HUDEP-2 (cell line): ENCODE measurements at regions not wholly inside any gene's neighbourhood (a gene's known extent, or its start where the extent isn't known, plus 50 kb on each side); places are given as distances from the start of the nearest gene placed in this dataset.
"Not testable (repeated sequence)": the region's sequence is repeated elsewhere in the genome, so short reads cannot be mapped to it uniquely, and the experiment has no call there.

ENCODE experiments used
- DNase-seq, 76 experiments: peaks; one replicate each; lab custom pipeline; 2025; ENCODE audit not compliant: unreplicated experiment in 76 of 76; lab: John Stamatoyannopoulos, UW

DNA sequence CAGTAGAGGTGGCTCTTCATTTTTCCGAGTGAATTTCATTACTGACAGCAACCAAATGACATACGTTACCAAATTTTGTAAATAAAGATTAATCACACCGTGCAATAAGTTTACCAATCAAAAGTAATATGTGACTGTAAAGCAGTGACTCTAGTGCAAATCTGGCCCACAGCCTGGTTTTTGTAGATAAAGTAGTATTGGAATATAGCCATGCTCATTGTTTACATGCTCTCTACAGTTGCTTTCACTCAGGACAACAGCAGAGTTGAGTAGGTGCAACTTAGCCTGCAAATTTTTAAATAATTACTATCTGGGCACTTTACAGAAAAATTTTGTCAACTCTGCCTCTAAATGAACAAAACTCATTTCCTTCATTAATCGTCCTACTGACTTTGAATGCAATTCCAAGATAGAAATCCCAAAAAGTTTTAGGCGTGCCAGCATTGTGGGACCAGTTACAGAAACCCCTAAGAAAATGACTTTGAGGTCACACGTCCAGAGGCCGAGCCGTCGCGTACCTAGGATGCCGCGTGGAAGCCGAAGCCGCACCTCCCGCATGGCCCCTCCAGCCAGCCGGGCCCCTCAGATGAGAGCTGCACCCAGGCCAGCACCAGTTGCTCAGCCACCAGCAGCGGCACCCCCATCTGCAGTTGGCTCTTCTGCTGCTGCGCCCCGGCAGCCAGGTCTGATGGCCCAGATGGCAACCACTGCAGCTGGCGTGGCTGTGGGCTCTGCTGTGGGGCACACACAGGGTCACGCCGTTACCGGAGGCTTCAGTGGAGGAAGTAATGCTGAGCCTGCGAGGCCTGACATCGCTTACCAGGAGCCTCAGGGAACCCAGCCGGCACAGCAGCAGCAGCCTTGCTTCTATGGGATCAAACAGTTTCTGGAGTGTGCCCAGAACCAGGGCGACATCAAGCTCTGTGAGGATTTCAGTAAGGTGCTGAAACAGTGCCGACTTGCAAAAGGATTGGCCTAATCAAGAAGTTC lies 180.7 kb upstream of the TLE4 start:
- DNase-seq: no peak

DNA sequence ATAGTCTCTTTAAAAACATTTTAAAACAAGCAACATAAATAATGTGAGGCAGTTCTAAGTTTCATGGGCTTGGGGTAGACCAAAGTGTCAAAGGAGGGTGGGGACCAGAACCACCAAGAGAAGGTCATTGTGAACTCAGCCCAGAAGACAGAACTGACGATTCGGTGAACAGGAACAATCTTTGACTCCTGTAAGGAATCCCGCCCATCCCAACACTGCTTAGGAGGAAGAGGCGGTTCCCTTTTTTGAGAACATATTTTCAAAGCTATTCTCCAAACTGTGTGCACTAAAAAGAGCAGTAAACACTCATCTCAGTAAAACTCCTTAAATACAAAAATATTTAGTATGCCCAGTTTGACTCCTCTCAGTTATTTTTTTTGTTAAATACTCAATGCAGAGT lies 176.5 kb upstream of the TLE4 start:
- no peak for DNase-seq

DNA sequence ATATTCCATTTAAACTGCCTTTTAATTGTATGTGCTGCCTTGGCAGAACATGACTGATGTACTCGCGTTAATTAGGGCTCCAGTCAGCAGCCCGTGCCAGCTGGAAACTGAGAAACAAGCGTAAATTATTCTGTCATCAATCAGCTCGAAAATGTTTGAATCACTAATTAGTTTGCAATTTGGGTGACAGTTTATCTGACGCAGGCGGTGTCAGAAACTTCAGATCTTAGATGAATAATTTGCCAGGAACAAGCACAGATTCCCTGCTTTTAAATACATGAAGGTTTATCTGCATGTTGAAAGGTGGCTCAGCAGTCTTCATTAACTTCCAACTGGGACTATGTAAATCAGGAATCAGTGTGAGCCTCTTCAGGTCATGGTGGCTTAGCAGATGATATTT lies 176.0 kb upstream of the TLE4 start:
- DNase-seq: no peak

DNA sequence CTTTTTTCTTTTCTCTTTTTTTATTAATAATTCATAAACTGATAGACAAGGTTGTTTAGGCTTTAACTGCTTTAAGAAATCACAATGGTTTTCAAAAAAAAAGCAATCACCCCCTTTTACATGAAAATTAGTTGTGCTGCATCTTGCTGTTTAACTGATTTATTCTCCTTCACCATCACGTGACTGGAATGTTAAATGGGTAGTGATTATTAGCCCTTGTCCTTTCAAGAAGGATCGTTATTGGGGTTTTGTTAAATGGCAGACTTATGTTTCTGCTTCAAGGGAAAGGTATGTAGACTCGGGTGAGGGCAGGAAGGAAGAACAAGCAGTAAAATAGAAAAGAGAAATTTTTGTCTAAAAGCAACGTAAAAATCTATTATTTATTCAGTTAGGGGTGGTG lies 175.6 kb upstream of the TLE4 start:
- DNase-seq: no peak

DNA sequence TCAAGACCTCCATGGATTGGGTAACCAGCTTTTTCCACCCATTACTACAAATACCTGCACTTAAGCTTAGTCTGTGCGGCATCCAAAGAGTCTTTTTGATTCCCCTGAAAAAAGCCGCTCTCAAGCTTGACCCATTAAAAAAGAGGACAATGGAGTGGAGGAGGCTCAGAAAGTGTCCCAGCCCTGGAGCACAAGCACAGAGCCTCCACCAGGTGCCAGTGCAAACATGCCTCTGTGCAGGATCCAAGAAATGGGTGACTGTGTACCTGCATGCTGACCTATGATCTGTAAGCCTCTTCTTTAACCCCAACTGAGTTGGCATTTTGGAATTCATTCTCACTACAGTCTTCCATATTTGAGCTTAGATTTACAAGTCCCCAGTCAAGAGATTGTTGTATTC lies 168.3 kb upstream of the TLE4 start:
- no peak for DNase-seq

DNA sequence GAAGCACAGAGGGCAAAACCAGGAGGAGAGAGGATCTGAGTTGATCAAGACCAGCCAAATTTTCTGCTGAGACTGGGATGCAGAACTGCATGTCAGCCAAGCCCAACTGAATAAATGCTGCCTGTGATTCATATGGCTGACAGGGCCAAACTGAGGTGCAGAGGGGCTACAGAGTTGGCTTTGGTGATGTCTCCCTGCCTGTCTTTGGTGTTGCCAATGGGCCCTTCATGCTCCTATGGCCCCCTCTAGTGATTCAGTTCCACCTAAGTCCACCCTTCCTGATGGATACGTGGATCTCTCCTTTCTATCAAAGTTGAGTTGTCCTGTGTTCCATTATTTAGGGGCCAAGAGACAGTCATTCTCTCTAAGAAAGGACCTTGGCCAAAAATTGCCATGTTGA lies 163.6 kb upstream of the TLE4 start:
- DNase-seq: no peak

DNA sequence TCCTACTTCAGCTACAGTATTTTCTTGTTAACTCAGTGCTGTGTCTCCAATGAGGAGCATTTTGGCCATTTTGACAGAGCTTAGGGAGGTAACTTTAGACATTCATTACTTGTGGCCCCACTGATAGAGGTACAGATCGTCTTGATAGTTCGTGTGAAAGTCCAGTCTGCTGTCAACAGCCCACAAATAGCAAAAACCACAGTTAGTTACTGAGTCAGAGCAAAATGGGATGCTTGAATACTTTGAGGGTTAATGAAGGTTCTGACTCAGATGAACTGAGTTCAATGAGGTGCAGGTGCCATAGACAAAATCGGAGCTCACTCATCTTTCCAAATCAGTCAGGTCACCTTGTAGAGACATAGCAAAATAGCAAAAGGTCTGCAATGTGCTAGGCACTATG lies 163.1 kb upstream of the TLE4 start:
- no peak for DNase-seq

DNA sequence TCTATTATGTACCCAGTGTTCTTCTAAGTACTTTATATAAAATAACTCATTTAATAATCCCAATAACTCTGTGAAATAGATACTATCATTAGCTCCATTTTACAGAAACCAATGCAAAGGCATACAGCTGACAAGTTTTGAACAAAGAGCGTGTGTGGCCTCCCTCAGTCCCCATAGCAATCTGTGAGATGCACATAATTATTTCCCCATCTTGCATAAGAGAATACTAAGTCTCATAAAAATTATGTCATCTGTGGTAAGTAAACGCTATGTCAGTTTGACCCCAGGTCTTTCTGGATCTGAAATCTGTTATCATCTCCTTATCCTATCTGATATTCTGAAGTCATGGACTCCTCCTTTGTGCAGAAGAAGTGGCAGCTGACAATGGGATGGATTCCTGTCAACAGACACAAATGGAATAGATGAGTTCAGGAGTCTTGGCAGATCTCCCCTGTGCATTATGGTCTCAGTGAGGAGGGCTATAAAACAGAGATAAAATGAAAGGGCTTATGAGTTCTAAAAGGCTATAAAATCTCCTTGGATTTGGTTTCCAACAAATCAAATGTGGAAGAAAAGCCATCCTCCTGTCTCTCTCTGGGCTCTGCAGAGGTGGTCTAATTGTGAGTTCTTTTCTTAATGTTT lies 162.5 kb upstream of the TLE4 start:
- no peak for DNase-seq

DNA sequence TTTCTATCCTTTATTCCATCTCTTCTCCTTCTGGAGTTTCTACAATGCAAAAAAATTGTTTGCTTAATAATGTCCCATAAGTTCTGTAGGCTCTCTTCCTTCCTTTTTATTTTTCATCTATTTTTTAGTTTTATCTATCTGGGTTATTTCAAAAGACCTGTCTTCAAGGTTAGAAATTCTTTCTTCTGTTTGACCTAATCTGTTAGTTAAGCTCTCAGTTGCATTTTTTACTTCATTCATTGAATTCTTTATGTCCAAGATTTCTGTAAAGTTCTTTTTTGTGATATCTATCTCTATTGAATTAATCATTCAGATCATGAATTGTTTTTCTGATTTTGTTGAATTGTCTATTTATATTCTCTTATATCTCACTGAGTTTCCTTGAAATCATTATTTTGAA lies 145.9 kb upstream of the TLE4 start:
- DNase-seq: no peak

DNA sequence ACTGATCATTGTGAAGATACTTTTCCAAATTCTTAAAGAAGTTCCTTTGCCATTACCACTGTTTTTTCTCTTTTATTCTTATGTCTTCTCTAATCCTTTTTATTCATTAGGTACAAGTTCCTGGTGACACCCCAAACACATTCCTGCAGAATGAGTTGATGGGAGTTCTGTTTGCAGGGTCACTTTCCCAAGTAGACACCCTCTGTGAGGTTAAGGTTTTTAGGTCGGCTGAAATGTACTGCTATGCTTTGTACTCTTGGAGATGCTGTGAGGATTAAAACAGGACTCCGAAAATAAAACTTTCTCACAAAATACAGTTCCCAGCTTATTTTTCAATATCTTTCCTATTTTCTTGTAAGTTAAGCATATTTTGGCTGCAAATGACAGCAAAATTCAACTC lies 143.3 kb upstream of the TLE4 start:
- DNase-seq: no peak

DNA sequence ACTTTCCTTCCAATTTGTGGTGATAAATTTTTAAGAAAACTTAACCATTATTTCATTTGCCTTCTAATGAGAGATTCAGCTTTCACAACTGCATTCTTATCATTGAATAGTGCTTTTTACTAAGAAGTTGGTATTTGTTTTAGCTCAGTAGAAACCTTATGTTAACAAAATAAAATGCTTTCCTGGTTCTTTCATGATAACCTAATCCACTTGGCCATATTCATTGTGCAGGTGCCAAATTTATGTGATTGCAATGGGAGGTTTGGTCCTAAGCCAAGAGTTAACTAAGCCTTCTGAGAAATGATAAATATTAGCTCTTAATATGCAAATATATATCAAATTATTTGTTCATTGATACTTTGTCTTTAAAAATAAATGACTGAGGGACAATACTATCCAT lies 141.1 kb upstream of the TLE4 start:
- no peak for DNase-seq

DNA sequence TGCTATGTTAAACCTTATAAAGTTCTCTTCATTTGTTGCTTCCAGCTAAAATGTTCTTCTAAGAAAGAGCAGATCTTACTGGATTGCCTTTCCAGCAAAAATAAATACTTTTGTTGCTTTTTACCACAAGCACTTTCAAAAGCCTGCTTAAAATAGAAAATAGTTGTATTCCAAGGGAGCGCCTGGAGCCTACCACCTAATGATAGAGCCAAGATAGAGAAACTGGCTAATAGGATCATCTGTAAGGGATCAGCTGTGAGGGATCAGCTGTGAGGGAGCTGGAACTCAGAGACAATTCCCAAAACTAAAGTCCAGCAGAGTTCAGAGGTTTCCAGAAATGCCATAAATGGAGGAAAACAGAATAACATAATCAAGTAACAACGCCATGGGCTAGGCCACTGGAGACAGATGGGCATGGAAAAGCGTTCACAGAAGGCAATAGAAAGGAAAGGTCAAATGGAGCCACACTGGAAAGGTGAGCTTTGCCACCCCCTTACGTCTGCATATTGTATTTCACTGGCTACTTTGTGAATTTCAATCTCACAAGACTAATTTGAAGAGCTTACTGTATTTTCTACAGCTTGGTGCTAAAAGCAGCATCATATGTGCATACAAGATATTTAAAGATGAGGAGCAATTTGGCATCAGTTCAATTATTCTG lies 140.6 kb upstream of the TLE4 start:
- no peak for DNase-seq

DNA sequence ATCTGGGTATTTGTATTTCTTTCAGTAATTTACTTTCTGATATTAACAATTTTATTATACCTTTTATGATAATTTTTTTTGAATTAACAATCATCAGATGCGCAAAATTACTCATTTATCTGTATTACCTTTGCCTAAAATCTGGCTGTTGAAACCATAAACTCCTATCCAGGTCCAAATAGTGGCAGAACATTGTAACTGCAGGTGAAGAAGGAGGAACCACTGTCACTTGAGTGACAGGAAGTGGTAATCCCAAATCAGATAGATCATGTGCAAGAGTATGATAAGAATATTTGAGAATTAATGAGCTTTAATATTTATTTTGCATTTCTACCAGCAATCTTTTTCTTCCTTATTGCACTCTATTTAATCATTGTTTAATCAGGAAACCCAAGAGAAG lies 139.3 kb upstream of the TLE4 start:
- DNase-seq: no peak

DNA sequence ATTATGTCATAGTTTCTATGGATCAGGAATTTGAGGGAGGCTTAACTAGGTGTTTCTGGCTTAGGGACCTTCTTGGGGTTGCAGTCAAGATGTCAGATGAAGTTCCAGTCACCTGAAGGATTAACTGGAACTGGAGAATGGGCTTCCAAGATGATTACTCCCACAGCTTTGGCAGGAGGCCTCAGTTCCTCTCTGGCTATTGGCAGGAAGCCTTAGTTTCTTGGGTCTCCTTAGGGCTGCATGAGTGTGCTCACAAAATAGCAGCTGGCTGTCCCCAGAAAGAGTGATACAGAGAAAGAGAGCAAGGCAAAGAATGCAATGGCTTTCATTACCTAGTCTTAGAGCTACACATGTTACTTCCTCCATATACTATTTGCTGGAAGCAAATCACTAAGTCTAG lies 138.1 kb upstream of the TLE4 start:
- no peak for DNase-seq

DNA sequence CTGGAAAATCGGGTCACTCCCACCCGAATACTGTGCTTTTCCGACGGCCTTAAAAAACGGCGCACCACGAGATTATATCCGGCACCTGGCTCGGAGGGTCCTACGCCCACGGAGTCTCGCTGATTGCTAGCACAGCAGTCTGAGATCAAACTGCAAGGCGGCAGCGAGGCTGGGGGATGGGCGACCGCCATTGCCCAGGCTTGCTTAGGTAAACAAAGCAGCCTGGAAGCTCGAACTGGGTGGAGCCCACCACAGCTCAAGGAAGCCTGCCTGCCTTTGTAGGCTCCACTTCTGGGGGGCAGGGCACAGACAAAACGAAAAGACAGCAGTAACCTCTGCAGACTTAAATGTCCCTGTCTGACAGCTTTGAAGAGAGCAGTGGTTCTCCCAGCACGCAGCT lies 132.5 kb upstream of the TLE4 start:
- not testable (repeated sequence) for DNase-seq

DNA sequence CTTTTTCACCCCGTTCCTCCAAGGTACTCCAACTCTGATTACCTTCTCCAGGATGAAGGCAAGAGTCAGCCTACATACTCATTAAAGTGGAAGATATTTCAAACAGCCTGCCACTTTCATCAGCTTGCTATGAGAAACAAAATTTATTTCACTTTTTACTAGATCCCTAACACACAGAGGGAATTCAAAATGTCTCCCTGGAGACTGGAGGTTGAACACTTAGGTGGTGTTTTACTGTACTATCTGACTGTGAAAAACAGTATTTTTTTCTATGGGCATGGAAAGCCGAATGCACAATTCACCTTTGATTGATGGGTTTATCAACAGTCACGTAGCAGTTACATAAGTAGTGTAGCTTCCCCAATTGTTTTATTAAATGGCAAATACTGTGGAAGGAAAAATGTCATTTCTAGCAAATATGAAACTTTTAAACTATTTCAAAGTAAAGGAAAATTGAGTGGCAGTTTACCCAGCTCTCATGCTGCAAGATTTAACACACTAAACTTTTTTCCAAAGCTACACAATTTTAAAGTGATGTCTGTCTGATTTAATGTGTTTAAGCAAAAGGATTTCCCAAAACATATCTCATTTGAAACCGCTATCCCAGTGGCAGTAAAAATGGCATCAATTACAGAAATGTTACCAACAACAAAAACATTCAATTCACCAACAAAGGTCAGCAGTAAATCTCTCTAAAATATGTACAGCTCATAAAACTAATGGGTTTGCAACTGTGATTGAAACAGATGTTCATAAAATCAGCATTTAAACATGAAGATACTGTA lies 125.0 kb upstream of the TLE4 start:
- no peak for DNase-seq

DNA sequence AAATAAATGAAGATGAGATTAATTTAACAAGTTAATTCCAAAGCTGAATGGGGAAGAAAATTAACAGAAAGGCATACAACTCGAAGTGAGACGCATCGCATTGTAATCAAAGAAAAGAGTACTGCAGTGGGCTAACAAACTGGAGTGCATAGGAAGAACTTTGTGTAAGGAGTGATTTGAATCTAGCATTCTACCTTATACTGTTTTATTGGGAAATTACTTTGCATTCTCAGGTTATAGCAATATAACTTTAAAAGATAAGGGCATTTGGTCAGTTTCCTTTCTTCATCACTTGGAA lies 124.5 kb upstream of the TLE4 start:
- no peak for DNase-seq

DNA sequence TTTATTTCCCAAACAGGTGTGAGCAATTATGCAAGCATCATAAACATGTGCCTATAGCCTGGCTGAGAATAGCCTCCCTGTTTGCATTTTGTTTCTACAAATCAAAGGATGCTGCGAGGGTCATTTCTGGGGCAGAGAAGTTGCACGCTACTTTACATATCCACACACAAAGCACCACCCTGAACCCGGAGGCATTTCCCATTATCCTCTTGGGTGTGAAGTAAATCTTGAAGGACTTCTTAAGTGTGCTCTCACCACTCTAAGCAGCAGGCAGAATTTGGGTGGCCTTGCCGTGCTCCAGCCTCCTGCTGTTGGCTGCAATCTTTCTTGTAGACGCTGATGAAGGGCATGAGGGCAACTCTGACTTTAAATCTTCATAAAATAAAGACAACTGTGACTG lies 124.0 kb upstream of the TLE4 start:
- DNase-seq: no peak

DNA sequence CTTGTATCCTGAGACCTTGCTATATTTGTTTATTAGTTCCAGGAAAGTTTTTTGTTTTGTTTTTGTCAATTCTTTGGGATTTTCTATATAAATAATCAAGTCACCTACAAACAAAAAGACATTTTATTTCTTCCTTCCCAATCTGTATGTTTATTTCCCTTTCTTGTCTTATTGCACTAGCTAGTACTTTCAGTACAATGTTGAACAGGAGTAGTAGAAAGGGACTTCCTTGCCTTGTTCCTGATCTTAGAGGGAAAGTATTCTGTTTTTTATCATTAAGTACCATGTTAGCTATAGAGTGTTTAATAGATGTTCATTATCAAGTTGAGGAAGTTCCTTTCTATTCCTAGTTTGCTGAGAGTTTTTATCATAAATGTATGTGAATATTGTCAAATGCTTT lies 119.5 kb upstream of the TLE4 start:
- DNase-seq: no peak

DNA sequence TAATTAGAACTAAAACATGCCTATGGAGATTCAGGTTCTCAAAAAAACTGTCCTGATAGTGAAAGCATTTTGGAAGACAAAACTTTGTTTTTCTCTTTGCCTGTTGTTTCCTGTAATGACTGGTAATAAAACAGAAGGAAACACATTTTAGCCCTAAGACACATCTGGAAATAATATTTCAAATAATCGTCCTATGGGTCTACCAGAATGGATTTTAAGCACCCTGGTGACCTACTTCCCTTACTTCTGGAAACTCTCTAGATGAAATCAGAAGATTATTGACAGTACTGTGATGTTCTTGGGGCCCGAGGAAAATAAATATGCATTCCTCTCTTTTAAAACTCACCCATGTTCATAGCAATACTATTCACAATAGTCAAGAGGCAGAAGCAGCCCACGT lies 110.1 kb upstream of the TLE4 start:
- no peak for DNase-seq

DNA sequence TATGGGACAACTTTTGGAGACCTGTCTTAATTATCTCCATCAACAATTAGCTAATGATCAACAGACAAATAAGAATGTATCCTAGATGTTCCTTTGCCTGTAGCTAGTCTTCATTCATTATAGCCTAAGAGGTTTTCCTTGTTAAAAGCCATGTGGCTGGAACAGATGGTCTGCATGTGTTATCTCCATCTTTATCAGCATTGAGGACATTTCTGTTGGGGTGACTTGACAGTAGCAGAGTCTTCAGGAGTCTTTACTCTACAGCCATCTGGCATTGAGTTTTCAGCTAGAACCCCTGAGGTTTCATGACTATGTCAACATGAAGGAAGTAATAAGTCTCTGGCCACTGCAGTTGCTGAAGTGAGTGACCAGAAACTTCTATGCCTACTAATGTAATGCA lies 106.6 kb upstream of the TLE4 start:
- DNase-seq: no peak
